Body of pancreas (tissue), 4 donors: ENCODE measurements at regions not wholly inside any gene's neighbourhood (a gene's known extent, or its start where the extent isn't known, plus 50 kb on each side); places are given as distances from the start of the nearest gene placed in this dataset.

Experiments
- CTCF ChIP-seq, 7 experiments: fragments of 450-650 bp in 4 of 7; fragments of 200-600 bp in 3 of 7; sonication (generic) in 3 of 7; IDR thresholded peaks; one replicate each; pipeline ENCODE4 v1.5.1; 2016 to 2019; ENCODE audit warnings: antibody characterized with exemption in 7 of 7
- POLR2A ChIP-seq, 3 donors: fragments of 450-650 bp; IDR thresholded peaks; one replicate each; pipeline ENCODE4 v1.6.1; 2016; ENCODE audit warnings: antibody characterized with exemption in 3 of 3, mild to moderate bottlenecking in 2 of 3

GRCh38 chr4:114728426-114728825 lies 129.8 kb downstream of the UGT8 start:
- TF ChIP-seq CTCF (IDR thresholded peaks at IDR 0.05) (no peak), POLR2A (IDR thresholded peaks at IDR 0.05) (no peak)
